ENCODE measurements at regions not wholly inside any gene's neighbourhood (a gene's known extent, or its start where the extent isn't known, plus 50 kb on each side); places are given as distances from the start of the nearest gene placed in this dataset.

GRCh38 chr4:157918036-157918832, 254.6 kb downstream of the GASK1B start:
- CTCF ChIA-PET = no interaction called here
- H3K27ac Mint-ChIP-seq (ENCODE audit: unreplicated experiment) = peak overlapping the region; percentile 12
- no peaks in the 10 kb centered on the region for H3K27me3 Mint-ChIP-seq (ENCODE audit: unreplicated experiment)
- BruUV-seq (replicated peaks) = no TSS peak
- H3K4me1 Mint-ChIP-seq (ENCODE audit: low read depth, unreplicated experiment) = no peaks in the 10 kb centered on the region
- H3K36me3 Mint-ChIP-seq (ENCODE audit: insufficient read depth, unreplicated experiment) = no peaks in the 10 kb centered on the region
- no peak for DNase-seq
- intact Hi-C loops (cut with micrococcal nuclease; ENCODE audit: unreplicated experiment) = no loop called here
- no peak for TF ChIP-seq CTCF (IDR thresholded peaks at IDR 0.05; ENCODE audit: unreplicated experiment)
- no peaks in the 10 kb centered on the region for H3K9me3 Mint-ChIP-seq (ENCODE audit: low read depth, unreplicated experiment)
- no peak overlapping the region for H3K4me3 Mint-ChIP-seq (ENCODE audit: low read depth, unreplicated experiment)

GRCh38 chr4:157912212-157912611, 260.6 kb downstream of the GASK1B start:
- BruUV-seq (replicated peaks) = no TSS peak
- intact Hi-C loops (cut with micrococcal nuclease; ENCODE audit: unreplicated experiment) = no loop called here
- Mint-ChIP-seq H3K9me3 (ENCODE audit: low read depth, unreplicated experiment) (no peaks in the 10 kb centered on the region), H3K4me1 (ENCODE audit: low read depth, unreplicated experiment) (no peaks in the 10 kb centered on the region), H3K4me3 (ENCODE audit: low read depth, unreplicated experiment) (no peak overlapping the region), H3K27ac (ENCODE audit: unreplicated experiment) (no peak overlapping the region), H3K36me3 (ENCODE audit: insufficient read depth, unreplicated experiment) (no peaks in the 10 kb centered on the region), H3K27me3 (ENCODE audit: unreplicated experiment) (no peaks in the 10 kb centered on the region)
- DNase-seq = no peak
- TF ChIP-seq CTCF (IDR thresholded peaks at IDR 0.05; ENCODE audit: unreplicated experiment) = no peak
- CTCF ChIA-PET = no interaction called here

- H3K36me3 Mint-ChIP-seq (ENCODE audit: insufficient read depth, unreplicated experiment) = no peaks in the 10 kb centered on the region
- no peak for TF ChIP-seq CTCF (IDR thresholded peaks at IDR 0.05; ENCODE audit: unreplicated experiment)
- H3K4me3 Mint-ChIP-seq (ENCODE audit: low read depth, unreplicated experiment) = no peak overlapping the region
- H3K27me3 Mint-ChIP-seq (ENCODE audit: unreplicated experiment) = no peaks in the 10 kb centered on the region
- H3K9me3 Mint-ChIP-seq (ENCODE audit: low read depth, unreplicated experiment) = no peaks in the 10 kb centered on the region
- no TSS peak for BruUV-seq (replicated peaks)
- H3K4me1 Mint-ChIP-seq (ENCODE audit: low read depth, unreplicated experiment) = no peaks in the 10 kb centered on the region
- CTCF ChIA-PET = interaction anchor here (0.5 kb wide), 1 partner anchor 797 kb away, joined by 10 read pairs; no protein-coding TSS in a partner anchor
- no peak for DNase-seq
- intact Hi-C loops (cut with micrococcal nuclease; ENCODE audit: unreplicated experiment) = no loop called here
- H3K27ac Mint-ChIP-seq (ENCODE audit: unreplicated experiment) = no peak overlapping the region
These were observed 261.2 kb downstream of the GASK1B start for GRCh38 chr4:157911662-157912061.

- no peak for DNase-seq
- TF ChIP-seq CTCF (IDR thresholded peaks at IDR 0.05; ENCODE audit: unreplicated experiment) = no peak
- no peaks in the 10 kb centered on the region for H3K36me3 Mint-ChIP-seq (ENCODE audit: insufficient read depth, unreplicated experiment)
- H3K27me3 Mint-ChIP-seq (ENCODE audit: unreplicated experiment) = no peaks in the 10 kb centered on the region
- CTCF ChIA-PET = no interaction called here
- no peak overlapping the region for H3K27ac Mint-ChIP-seq (ENCODE audit: unreplicated experiment)
- no TSS peak for BruUV-seq (replicated peaks)
- no peaks in the 10 kb centered on the region for H3K4me1 Mint-ChIP-seq (ENCODE audit: low read depth, unreplicated experiment)
- no peaks in the 10 kb centered on the region for H3K9me3 Mint-ChIP-seq (ENCODE audit: low read depth, unreplicated experiment)
- intact Hi-C loops (cut with micrococcal nuclease; ENCODE audit: unreplicated experiment) = no loop called here
- no peak overlapping the region for H3K4me3 Mint-ChIP-seq (ENCODE audit: low read depth, unreplicated experiment)
These were observed 264.1 kb downstream of the GASK1B start for GRCh38 chr4:157908691-157909090.

All from Calu3 (cell line).